ENCODE measurements at regions not wholly inside any gene's neighbourhood (a gene's known extent, or its start where the extent isn't known, plus 50 kb on each side); places are given as distances from the start of the nearest gene placed in this dataset.

DNA sequence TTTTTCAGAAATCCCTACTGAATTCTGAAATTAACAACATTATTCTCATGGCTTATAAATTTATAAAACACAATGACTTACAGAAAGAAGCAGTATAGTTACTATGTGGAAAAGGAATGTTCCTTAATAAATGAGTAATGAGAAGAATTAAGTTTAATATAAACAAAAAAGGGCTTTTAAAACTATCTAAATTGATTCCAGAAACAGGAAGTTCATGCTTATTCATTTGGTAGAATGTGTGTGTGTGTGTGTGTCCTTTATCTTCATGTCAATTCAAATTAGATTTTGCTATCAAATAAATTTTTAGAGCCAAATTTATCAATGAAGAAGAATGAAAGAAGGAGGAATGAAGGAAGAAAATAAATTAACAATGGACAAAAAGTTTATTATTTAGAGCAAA, 440.8 kb upstream of the LRRTM4 start:
- no peaks in the 10 kb centered on the region for H3K36me3 ChIP-seq (ENCODE audit: control insufficient read depth in 4 of 4, insufficient read depth in 3 of 4, low read depth in 1 of 4, low read length in 3 of 4)
- H3K27me3 ChIP-seq (ENCODE audit: control insufficient read depth in 4 of 4, insufficient read depth in 4 of 4, low read length in 3 of 4), result no peaks in the 10 kb centered on the region
- no peak overlapping the region for H3K4me3 ChIP-seq (ENCODE audit: low read depth in 1 of 3, low read length in 3 of 3)
- no peak overlapping the region for H3K9ac ChIP-seq (ENCODE audit: low read depth in 1 of 2, low read length in 2 of 2)
- H3K4me1 ChIP-seq (ENCODE audit: control insufficient read depth in 4 of 4, insufficient read depth in 4 of 4, low read length in 3 of 4), result no peaks in the 10 kb centered on the region
- H3K27ac ChIP-seq (ENCODE audit: low read depth in 1 of 2, low read length in 2 of 2), result no peak overlapping the region
- TF ChIP-seq NR2F2 (IDR thresholded peaks at IDR 0.05) (no peak), RXRA (IDR thresholded peaks at IDR 0.05) (no peak), REST (IDR thresholded peaks at IDR 0.05) (no peak), FOXA2 (IDR thresholded peaks at IDR 0.05) (no peak), CTCF (IDR thresholded peaks at IDR 0.05; ENCODE audit: low read depth, low read length, missing input control) (no peak), GABPA (IDR thresholded peaks at IDR 0.05 in 1 of 2, conservative IDR thresholded peaks at IDR 0.05 in 1 of 2) (no peak), FOXA1 (IDR thresholded peaks at IDR 0.05) (no peak), HNF4G (IDR thresholded peaks at IDR 0.05) (no peak), TAF1 (conservative IDR thresholded peaks at IDR 0.05) (no peak), SP1 (IDR thresholded peaks at IDR 0.05) (no peak), EGR1 (IDR thresholded peaks at IDR 0.05; ENCODE audit: low read depth in 2 of 2) (no peak), RAD21 (IDR thresholded peaks at IDR 0.05) (no peak), ATF3 (IDR thresholded peaks at IDR 0.05) (no peak), JUND (IDR thresholded peaks at IDR 0.05) (no peak), YY1 (IDR thresholded peaks at IDR 0.05) (no peak), HNF4A (conservative IDR thresholded peaks at IDR 0.05) (no peak)
- TF ChIP-seq, protein P1, sequence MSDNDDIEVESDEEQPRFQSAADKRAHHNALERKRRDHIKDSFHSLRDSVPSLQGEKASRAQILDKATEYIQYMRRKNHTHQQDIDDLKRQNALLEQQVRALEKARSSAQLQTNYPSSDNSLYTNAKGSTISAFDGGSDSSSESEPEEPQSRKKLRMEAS (IDR thresholded peaks at IDR 0.05), result no peak
- TF ChIP-seq, protein P2, sequence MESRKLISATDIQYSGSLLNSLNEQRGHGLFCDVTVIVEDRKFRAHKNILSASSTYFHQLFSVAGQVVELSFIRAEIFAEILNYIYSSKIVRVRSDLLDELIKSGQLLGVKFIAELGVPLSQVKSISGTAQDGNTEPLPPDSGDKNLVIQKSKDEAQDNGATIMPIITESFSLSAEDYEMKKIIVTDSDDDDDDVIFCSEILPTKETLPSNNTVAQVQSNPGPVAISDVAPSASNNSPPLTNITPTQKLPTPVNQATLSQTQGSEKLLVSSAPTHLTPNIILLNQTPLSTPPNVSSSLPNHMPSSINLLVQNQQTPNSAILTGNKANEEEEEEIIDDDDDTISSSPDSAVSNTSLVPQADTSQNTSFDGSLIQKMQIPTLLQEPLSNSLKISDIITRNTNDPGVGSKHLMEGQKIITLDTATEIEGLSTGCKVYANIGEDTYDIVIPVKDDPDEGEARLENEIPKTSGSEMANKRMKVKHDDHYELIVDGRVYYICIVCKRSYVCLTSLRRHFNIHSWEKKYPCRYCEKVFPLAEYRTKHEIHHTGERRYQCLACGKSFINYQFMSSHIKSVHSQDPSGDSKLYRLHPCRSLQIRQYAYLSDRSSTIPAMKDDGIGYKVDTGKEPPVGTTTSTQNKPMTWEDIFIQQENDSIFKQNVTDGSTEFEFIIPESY (IDR thresholded peaks at IDR 0.05), result no peak
- no peaks in the 10 kb centered on the region for H3K9me3 ChIP-seq (ENCODE audit: control insufficient read depth in 4 of 4, low read length in 3 of 4)
- no peak for DNase-seq (ENCODE audit: low spot score)
